SIG-M5 (cell line): ENCODE measurements at regions not wholly inside any gene's neighbourhood (a gene's known extent, or its start where the extent isn't known, plus 50 kb on each side); places are given as distances from the start of the nearest gene placed in this dataset.
"Not testable (repeated sequence)": the region's sequence is repeated elsewhere in the genome, so short reads cannot be mapped to it uniquely, and the experiment has no call there.

ENCODE experiments used
- DNase-seq: peaks from one replicate; lab custom pipeline; 2025; lab: John Stamatoyannopoulos, UW

DNA sequence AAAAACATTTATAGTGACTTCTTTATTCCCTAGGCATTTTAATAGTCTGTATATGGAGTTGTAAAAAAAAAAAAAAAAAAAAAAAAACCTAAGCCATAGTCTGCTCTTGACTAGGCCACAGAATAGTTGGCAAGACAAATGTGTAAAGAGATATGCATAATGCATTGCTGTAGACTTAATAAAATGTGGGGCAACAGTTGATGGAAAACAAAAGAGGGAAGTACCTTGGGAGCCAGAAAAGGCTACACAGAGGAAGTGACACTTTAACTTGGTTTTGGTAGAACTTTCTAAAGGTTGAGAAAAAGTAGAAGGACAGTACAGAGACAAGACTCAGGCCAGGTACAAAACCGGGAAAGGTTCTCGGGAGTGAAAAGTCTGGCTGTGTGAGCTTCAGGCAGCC lies 802.9 kb upstream of the ADAMTS5 start:
- DNase-seq = peak; percentile 68

DNA sequence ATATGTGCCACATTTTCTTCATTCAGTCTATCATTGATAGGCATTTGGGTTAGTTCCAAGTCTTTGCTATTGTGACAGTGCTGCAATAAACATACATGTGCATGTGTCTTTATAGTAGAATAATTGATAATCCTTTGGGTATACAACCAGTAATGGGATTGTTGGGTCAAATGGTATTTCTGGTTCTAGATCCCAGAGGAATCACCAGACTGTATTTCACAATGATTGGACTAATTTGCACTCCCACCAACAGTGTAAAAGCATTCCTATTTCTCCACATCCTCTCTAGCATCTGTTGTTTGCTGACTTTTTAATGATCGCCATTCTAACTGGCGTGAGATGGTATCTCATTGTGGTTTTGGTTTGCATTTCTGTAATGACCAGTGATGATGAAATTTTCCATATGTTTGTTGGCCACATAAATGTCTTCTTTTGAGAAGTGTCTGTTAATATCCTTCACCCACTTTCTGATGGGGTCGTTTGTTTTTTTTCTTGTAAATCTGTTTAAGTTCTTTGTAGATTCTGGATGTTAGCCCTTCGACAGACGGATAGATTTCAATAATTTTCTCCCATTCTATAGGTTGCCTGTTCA lies 801.3 kb upstream of the ADAMTS5 start:
- not testable (repeated sequence) for DNase-seq

DNA sequence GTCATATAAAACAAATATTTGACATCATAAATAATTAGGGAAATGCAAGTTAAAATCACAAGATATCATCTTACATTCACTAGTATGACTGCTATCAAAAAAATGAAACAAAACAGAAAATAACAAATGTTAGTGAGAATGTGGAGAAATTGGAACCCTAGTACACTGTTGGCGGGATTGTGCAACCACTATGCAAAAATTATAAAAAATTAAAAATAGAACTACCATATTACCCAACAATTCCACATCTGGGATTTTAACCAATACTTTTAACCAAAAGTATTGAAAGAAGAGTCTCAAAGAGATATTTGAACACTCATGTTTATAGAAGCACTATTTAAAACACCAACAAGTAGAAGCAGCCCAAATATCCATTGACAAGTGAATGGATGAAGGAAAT lies 797.2 kb upstream of the ADAMTS5 start:
- no peak for DNase-seq

DNA sequence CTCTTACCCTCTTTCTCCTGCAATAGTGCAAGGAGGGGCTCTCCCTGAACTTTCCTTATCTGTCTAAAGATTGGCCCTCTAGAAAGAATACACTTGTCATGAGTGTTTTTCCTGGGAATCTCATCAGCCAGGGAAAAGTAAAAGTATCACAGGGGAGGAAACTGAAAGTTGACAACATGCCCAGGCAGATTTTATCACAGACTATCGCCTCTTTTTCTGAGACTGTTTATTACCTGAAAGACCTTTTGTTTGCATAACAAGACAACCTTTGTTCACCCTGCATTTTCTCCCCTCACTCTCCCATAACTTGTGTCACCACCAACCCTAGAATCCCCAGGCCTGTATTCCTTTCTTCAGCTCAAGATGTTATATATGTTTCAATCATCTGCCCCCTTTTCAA lies 794.7 kb upstream of the ADAMTS5 start:
- DNase-seq = no peak

DNA sequence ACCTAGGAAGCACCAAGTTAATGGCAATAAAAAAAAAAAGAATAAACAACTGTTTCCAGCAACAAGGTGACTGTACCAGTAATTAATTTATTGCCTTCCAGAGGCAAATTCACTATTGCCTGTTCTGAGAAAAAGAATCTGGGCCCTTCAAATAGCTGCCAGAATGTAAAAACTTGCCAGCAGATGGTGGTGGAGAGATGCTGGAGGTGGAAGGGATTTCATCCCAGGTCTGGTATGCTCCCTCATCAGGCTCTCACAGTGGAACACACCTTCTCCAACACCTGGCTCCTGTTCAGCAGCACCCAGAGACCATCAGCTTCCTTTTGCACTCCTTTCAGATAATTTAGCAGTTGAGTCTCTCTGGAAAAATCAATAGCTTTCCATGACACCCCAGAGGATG lies 792.9 kb upstream of the ADAMTS5 start:
- no peak for DNase-seq

DNA sequence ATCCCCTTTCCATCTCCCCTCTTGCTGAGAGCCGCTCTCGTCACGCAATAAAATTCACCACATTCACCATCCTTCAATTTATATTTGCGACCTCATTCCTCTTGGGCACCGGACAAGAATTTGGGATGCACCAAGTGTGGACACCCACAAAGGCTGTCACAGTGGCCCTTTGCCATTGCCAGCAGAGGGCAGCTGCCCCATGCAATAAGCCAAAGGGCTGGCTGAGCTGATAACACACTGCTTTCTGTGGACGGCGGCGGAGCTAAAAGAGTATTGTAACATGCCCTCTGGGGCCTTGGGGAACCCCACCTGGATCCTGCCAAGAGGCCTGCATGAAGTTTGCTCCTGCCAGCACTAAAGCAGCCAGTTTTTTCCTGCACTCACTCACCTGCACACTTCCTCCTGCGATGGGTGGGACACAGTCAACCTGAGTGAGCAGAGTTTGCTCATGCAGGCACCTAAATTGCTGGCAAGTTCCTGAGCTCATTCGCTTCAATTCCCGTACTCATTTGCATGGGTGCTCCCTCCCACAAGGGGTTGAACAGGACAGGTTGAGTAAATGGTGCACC lies 792.3 kb upstream of the ADAMTS5 start:
- DNase-seq = no peak

DNA sequence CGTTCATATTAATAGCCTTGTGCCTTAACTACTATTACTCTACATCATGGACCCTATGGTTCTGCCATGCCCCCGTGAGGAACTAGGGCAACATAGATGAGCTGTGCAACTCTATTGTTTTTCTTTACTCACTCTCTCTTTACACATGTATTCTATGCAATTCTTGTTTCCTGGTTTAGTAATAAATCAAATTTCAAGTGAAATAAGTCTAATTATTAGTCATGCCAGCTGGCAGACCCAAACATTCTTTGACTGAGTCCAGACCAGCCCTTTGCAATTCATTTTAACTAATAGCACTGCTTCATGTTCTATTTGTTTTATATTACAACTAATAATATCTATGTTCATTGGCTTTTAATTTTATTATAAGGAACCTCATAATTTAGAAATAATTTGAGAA lies 789.3 kb upstream of the ADAMTS5 start:
- no peak for DNase-seq

DNA sequence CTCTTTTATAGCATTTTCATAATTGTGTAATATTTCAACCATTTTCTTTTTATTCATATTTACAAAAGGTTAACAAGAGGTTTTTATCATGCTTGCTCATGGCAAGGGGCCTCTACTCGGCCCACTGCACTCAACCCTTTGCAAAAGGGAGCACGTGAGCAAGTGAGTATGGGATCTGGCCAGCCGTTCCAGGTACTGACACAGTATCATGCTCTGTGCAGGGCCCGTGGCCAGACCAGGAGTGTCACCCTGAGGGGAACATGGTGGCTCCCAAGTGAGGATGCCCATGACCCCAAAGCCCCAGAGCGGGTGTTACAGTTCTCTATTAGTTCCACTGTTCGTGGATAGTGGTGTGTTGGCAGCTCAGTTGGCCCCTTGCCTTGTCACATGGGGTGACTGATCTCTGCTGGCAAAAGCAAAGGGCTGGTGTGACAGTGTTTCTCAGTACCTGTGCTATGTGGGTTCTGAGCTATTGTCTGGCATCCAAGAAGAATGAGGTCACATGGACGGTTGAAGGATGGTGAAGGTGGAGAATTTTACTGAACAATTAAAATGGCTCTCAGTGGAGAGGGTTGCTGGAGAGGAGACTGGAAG lies 777.2 kb upstream of the ADAMTS5 start:
- no peak for DNase-seq

DNA sequence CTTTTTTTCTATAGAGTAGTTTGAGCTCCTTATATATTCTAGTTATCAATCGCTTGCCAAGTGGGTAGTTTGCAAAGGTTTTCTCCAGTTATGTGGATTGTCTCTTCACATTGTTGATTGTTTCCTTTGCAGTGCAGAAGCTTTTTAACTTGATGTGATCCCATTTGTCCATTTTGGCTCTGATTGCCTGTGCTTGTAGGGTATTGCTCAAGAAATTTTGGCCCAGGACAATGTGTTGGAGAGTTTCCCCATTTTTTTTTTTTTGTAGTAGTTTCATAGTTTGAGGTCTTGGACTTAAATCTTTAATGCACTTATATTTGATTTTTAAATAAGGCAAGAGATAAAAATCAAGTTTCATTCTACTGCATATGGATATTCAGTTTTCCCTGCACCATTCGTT lies 774.8 kb upstream of the ADAMTS5 start:
- no peak for DNase-seq

DNA sequence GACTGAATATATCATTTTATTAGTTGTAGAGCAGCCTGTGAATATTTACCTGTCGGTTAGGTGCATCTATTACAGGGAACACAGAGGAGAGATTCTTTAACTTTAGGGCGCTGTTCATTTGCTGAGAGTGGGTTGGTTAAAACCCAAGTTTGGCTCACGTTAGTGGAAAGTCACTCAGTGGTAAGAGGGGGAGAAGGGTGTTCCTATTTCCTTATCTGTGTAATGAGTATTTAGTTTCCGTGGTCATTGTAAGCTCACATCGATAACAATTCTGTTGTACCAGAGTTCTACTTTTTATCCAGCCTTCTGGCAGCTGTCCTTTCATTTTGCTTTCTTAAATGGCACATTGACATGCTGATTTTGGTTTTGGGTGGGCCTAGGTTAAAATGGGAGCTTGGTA lies 773.2 kb upstream of the ADAMTS5 start:
- DNase-seq = no peak

DNA sequence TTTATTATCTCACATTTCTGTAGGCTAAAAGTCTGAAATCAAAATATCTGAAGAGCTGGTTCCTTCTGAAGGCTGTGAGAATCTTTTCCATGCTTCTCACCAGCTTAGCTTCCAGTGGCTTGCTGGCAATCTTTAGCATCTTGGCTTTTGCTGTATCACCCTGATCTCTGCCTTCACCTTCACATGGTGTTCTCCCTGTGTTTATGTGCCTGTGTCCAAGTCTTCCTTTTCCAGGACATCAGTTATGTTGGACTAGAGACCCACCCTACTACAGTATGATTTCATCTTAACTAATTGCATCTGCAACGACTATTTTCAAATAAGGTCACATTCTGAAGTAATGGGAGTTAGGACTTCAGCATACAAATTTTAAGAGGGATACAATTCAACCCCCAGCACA lies 772.3 kb upstream of the ADAMTS5 start:
- no peak for DNase-seq

DNA sequence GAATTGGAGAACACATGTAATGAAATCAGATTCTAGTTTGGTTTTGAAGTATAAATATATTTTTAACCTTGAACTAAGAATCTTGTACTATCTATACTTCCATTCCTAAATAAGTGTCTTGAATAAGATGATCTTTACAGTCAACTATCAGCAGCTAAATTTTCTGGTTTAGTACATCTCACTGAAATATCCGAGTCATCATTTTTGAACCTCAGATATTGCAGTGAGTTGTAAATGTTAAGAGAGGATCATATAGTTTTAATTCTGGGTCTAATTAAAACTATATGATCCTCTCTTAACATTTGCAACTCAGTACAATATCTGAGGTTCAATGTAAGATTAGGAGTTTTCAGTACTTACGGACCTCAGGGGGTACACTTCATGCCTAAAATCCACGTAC lies 768.8 kb upstream of the ADAMTS5 start:
- no peak for DNase-seq

DNA sequence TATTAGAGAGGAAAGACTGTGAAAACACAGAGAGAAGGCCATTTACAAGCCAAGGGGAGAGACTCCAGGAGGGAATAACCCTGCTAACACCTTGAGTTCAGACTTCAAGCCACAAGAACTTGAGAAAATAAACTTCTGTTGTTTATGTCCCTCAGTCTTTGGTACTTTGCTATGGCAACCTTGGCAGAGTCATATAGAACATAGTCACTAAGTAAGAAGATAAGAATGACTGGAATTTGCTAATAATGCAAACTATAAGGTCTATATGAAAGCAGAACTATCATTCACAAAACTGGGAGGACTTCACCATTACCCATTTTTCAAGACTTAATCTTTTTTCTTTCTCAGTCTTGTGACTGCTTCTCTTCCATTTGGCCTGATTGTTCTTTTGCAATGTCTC lies 767.3 kb upstream of the ADAMTS5 start:
- DNase-seq = no peak

DNA sequence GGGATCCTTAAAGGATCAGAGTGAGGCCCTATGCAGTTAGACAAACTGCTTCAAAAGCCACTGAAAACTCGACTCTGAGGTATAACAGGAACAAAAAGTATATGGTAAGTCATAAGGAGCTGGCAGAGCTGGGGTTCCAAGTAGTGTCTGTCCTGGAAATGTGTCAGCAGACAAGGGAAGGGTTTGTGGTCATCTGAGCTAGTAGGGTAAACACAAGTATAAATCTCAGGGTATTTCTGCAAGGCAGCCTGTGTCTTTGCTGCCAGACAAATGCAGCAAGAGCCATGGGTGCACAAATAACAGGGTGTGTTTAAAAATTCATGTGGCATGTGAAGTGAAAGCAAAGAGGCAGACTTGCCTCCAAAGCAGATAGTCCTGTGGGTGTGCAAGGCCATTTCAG lies 759.0 kb upstream of the ADAMTS5 start:
- DNase-seq = no peak

DNA sequence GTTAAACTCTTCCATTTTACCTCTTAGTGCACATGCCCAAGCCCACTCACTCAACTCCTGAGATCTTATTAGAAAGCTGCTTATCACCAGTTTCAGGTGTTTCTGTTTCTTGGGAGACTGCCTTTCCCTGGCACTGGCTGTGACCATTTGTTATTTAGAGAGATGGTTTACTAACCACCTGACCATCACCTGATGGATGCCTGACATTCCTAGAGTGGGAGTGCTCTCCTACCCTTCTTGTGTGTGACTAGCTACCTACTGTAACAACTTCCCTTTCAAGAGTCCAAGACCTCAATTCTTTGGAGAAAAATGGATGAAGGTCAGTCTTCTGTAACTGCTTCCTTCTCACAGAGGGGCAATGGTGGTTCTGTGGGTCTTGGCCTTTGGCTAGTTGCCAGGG lies 755.2 kb upstream of the ADAMTS5 start:
- no peak for DNase-seq

DNA sequence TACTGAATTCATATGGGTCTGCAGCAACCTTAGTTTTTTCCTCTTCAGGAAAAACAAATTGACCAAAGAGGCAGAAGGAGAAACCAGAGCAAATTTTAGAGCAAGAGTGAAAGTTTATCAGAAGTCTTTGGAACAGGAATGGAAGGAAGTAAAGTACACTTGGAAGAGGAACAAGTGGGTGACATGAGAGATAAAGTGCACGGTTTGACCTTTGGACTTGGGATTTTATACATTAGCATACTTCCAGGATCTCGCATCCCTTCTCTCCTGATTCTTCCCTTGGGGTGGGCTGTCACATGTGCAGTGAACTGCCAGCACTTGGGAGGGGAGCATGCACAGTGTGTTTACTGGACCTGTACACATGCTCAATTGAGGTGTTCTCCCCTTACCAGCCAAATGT lies 754.8 kb upstream of the ADAMTS5 start:
- DNase-seq = no peak

DNA sequence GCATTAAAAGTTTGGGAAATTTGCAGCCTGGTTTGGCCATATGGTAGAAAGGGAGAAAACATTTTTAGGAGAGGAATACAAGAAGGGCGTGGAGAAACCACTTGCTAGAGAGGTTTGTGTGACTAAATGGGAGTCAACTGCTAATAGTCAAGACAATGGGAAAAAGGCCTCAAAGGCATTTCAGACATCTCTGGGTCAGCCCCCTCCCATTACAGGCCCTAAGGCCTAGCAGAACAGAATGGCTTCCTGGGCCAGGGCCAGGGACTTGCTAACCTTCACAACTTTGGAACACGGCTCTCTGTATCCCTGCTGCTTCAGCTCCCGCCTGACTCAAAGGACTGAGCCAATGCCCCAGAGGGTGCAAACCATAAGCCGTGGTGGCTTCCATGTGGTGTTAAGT lies 752.3 kb upstream of the ADAMTS5 start:
- DNase-seq = no peak

DNA sequence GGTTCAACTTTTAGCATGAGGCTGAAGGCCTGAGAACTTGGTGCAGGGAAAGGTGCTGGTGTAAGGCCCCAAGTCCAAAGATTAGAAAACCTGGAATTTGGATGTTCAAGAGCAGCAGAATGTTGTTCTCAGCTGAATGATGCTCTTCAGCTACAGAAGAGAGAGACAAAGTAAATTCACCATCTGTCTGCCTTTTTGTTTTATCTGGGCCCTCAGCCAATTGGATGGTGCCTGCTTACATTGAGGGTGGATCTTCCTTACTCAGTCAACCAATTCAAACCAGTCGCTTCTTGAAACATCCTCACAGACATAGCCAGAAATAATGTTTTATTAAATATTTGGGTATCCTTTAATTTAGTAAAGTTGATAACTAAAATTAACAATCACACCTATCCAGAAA lies 748.2 kb upstream of the ADAMTS5 start:
- no peak for DNase-seq

DNA sequence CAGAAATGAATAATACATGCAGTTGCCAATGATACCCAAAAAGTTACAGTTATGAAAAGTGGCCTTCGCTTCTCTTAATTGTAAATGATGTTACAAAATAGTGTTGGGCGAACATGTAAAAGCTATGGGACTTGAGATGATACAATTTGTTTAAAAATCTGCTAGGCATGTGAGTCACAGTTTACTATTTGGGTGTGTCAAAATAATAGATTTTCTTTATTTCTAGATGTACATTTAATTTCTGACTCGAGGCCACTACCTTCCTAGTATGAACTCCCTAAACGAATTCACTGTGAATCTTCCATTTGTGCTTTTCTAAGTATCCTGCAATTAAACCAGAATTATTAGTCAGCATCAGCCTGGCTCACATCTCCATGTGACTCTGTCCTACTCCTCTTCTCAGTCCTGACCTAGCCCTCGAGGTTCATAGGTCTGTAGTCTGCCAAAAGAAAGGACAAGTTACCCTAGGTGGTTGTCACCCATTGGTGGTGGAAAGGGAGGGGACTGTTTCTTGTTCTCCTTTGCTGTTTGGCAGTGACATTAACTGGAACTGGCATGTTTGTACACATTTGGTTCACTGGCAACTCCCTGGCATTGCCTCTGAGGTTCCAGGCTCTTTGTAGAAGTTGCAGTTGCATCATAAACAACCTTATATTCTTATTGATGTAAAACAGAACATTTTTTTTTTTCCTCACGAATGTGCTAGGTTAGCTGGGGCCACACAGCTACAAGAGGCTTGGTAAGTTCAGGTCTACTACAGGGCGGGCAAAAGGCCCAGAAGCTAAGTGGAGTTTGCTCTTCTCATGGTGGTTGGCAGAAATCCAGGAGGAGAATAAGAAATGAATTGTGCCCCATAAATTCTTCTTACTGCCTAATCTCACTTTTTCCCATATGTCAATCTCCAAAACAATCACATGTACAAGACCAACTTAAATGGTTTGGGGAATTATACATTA lies 746.5 kb upstream of the ADAMTS5 start:
- DNase-seq = no peak

DNA sequence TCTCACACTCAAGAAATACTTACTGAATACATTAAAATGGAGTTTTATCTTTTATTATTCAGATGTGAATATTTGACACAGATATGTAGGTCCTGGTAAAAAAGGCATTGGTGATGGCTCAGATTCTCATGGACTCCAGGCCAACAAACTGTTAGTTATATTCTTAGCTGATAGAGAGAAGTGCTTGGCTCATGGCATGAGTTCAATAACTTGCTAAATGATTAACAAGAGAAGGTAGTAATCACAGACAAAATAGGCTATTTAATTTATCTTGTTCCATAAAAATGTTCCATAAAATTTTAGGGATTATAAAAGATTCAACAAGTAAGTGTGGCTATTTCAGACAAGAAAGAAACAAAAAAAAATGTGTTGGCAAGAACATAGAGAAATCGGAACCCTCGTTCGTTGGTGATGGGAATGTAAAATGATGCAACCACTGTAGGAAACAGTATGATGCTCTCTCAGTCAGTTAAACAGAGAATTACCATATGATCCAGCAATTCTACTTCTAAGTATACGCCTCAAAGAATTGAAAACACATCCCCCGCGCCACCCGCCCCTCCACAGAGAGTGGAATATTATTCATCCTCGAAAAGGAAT lies 737.8 kb upstream of the ADAMTS5 start:
- DNase-seq = no peak

DNA sequence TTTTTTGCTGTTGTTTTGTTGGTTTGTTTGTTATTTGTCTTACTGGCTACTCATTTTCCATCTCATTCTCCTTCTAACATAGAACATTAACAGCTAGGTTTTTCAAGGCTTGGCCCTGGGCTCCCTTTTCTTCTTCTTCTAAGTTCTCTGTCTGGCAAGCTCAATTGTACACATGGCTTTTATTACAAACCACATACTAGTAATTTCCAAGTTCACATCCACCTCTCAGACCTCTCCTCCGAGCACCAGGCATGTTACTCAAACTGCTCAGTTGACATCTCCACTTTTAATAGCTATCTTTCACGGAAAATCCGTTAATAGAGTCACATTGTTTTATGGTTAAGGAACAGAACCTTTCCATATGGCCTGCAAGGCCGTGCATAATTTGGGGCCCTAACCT lies 736.9 kb upstream of the ADAMTS5 start:
- DNase-seq = no peak

DNA sequence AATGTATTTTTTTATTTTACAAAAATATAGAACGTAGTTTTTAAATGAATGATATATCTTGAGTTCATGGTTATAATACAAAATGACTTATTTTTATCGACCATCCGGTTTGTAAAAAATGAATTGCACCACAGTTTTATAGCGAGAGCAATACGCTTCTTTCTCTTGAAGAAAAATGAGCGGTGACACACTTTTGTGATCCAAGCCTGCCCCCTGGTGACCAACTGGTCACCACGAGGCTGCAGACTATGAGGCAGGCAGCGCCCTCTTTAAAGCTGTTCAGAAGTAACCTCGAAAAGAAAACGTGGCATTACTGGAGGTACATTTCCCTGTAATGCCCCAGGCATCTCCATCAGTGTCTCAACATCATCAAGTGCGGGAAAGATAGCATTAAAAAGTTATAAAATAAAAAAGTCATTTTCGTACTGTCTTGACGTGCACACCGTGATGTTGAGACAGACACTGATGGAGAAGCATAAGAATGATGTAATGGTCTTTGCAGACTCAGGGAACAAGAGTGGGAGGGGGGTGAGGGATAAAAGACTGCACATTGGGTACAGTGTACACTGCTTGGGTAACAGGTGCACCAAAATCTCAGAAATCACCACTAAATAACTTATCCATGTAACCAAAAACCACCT lies 734.2 kb upstream of the ADAMTS5 start:
- no peak for DNase-seq
